ENCODE measurements at regions not wholly inside any gene's neighbourhood (a gene's known extent, or its start where the extent isn't known, plus 50 kb on each side); places are given as distances from the start of the nearest gene placed in this dataset.
A peak's percentile ranks its signal among the peaks of the same experiment; 100 is the strongest.

GRCh38 chr14:58863661-58864345 is 226.0 kb downstream of the DACT1 start:
- H3K79me2 ChIP-seq (ENCODE audit: control insufficient read depth, insufficient read depth, low read length): no peaks in the 10 kb centered on the region
- H4K20me1 ChIP-seq (ENCODE audit: control insufficient read depth, extremely low read depth, insufficient read depth, low read length): no peaks in the 10 kb centered on the region
- H3K27ac ChIP-seq (ENCODE audit: control insufficient read depth, insufficient read depth, low read length): no peak overlapping the region
- no peaks in the 10 kb centered on the region for H3K9me1 ChIP-seq (ENCODE audit: control insufficient read depth, extremely low read depth, insufficient read depth, low read length)
- FAIRE-seq (no peak), DNase-seq (ENCODE audit: low read depth, low spot score) (no peak)
- no peak overlapping the region for H3K4me3 ChIP-seq (ENCODE audit: control insufficient read depth in 2 of 3, extremely low read depth in 1 of 3, insufficient read depth in 2 of 3, low read depth in 1 of 3, low read length in 3 of 3)
- no peaks in the 10 kb centered on the region for H3K36me3 ChIP-seq (ENCODE audit: control insufficient read depth in 2 of 2, extremely low read depth in 1 of 2, insufficient read depth in 2 of 2, low read length in 2 of 2)
- peaks cover 3% of the 10 kb centered on the region for H3K4me1 ChIP-seq (ENCODE audit: control insufficient read depth, extremely low read depth, insufficient read depth, low read length)
- TF ChIP-seq EZH2 (IDR thresholded peaks at IDR 0.05; ENCODE audit: low read length): no peak
- no peak for TF ChIP-seq CTCF (optimal IDR thresholded peaks at IDR 0.05 in 1 of 3, IDR thresholded peaks at IDR 0.05 in 1 of 3, conservative IDR thresholded peaks at IDR 0.05 in 1 of 3; ENCODE audit: extremely low read depth in 1 of 3, insufficient read depth in 2 of 3, low read length in 3 of 3)
- H2AFZ ChIP-seq (ENCODE audit: control insufficient read depth, low read length): no peak overlapping the region
- H3K4me2 ChIP-seq (ENCODE audit: control insufficient read depth, extremely low read depth, insufficient read depth, low read depth, low read length): no peak overlapping the region
- H3K9me3 ChIP-seq (ENCODE audit: control insufficient read depth, low read depth, low read length): no peaks in the 10 kb centered on the region
- no peak overlapping the region for H3K9ac ChIP-seq (ENCODE audit: control insufficient read depth, extremely low read depth, insufficient read depth, low read length)
- no peaks in the 10 kb centered on the region for H3K27me3 ChIP-seq (ENCODE audit: control insufficient read depth, extremely low read depth, insufficient read depth, low read length)
- dilution Hi-C loops (cut with MboI; ENCODE audit: extremely low pct_ligation_motif_present, low sequenced_read_pairs): no loop called here

GRCh38 chr14:58864751-58865513 is 227.2 kb downstream of the DACT1 start:
- Histone ChIP-seq H3K4me2 (ENCODE audit: control insufficient read depth, extremely low read depth, insufficient read depth, low read depth, low read length) (peak overlapping the region; percentile 23), H3K27me3 (ENCODE audit: control insufficient read depth, extremely low read depth, insufficient read depth, low read length) (no peaks in the 10 kb centered on the region), H3K36me3 (ENCODE audit: control insufficient read depth in 2 of 2, extremely low read depth in 1 of 2, insufficient read depth in 2 of 2, low read length in 2 of 2) (no peaks in the 10 kb centered on the region), H3K4me3 (ENCODE audit: control insufficient read depth in 2 of 3, extremely low read depth in 1 of 3, insufficient read depth in 2 of 3, low read depth in 1 of 3, low read length in 3 of 3) (no peak overlapping the region), H3K79me2 (ENCODE audit: control insufficient read depth, insufficient read depth, low read length) (no peaks in the 10 kb centered on the region), H3K9ac (ENCODE audit: control insufficient read depth, extremely low read depth, insufficient read depth, low read length) (no peak overlapping the region), H3K9me1 (ENCODE audit: control insufficient read depth, extremely low read depth, insufficient read depth, low read length) (no peaks in the 10 kb centered on the region), H3K9me3 (ENCODE audit: control insufficient read depth, low read depth, low read length) (no peaks in the 10 kb centered on the region), H4K20me1 (ENCODE audit: control insufficient read depth, extremely low read depth, insufficient read depth, low read length) (no peaks in the 10 kb centered on the region), H3K27ac (ENCODE audit: control insufficient read depth, insufficient read depth, low read length) (no peak overlapping the region), H2AFZ (ENCODE audit: control insufficient read depth, low read length) (peak overlapping the region; percentile 30), H3K4me1 (ENCODE audit: control insufficient read depth, extremely low read depth, insufficient read depth, low read length) (peaks cover 3% of the 10 kb centered on the region)
- FAIRE-seq (no peak), DNase-seq (ENCODE audit: low read depth, low spot score) (no peak)
- TF ChIP-seq EZH2 (IDR thresholded peaks at IDR 0.05; ENCODE audit: low read length) (no peak), CTCF (optimal IDR thresholded peaks at IDR 0.05 in 1 of 3, IDR thresholded peaks at IDR 0.05 in 1 of 3, conservative IDR thresholded peaks at IDR 0.05 in 1 of 3; ENCODE audit: extremely low read depth in 1 of 3, insufficient read depth in 2 of 3, low read length in 3 of 3) (no peak)
- dilution Hi-C loops (cut with MboI; ENCODE audit: extremely low pct_ligation_motif_present, low sequenced_read_pairs): no loop called here

All from keratinocyte (primary cell).